Spleen (tissue), 11 donors: ENCODE measurements at regions not wholly inside any gene's neighbourhood (a gene's known extent, or its start where the extent isn't known, plus 50 kb on each side); places are given as distances from the start of the nearest gene placed in this dataset.

ENCODE experiments used
- DNase-seq: peaks from one replicate; pipeline ENCODE4 v3.0.0-alpha.2; 2020
- H3K27ac ChIP-seq, 8 donors: fragments of 200-600 bp; sonication (generic) in 7 of 8; 1 replicate in 4 of 8; 2 replicates in 4 of 8; pipeline versions ENCODE4 v1.5.0 to v1.8.0; 2016 to 2021; ENCODE audit warnings: inconsistent platforms in 4 of 8, mild to moderate bottlenecking in 4 of 8, moderate library complexity in 1 of 8
- H3K27me3 ChIP-seq, 7 donors: fragments of 200-600 bp; sonication (generic) in 6 of 7; replicated peaks in 1 of 7; 1 replicate in 4 of 7; 2 replicates in 3 of 7; pipeline versions ENCODE4 v1.5.0 to v1.8.0; 2016 to 2021; ENCODE audit warnings: inconsistent platforms in 3 of 7, mild to moderate bottlenecking in 1 of 7
- H3K36me3 ChIP-seq, 6 donors: fragments of 200-600 bp; sonication (generic) in 5 of 6; 1 replicate in 4 of 6; 2 replicates in 2 of 6; pipeline versions ENCODE4 v1.5.0 to v1.8.0; 2016 to 2021; ENCODE audit warnings: inconsistent platforms in 2 of 6
- H3K4me1 ChIP-seq, 6 donors: fragments of 200-600 bp; sonication (generic) in 5 of 6; 1 replicate in 3 of 6; 2 replicates in 3 of 6; pipeline versions ENCODE4 v1.5.0 to v1.8.0; 2016 to 2021; ENCODE audit warnings: inconsistent platforms in 3 of 6
- H3K4me3 ChIP-seq, 8 donors: fragments of 200-600 bp; sonication (generic) in 7 of 8; 1 replicate in 4 of 8; 2 replicates in 4 of 8; pipeline versions ENCODE4 v1.5.0 to v1.8.0; 2016 to 2021; ENCODE audit warnings: inconsistent platforms in 4 of 8, mild to moderate bottlenecking in 4 of 8, moderate library complexity in 2 of 8
- H3K9me3 ChIP-seq, 8 donors: fragments of 200-600 bp; sonication (generic) in 7 of 8; 1 replicate in 4 of 8; 2 replicates in 4 of 8; pipeline versions ENCODE4 v1.5.0 to v1.8.0; 2016 to 2021; ENCODE audit warnings: inconsistent platforms in 4 of 8
- POLR2A ChIP-seq, 3 donors: fragments of 450-650 bp; IDR thresholded peaks; one replicate each; pipeline ENCODE4 v1.5.1; 2017; ENCODE audit warnings: antibody characterized with exemption in 3 of 3, mild to moderate bottlenecking in 1 of 3
- POLR2AphosphoS5 ChIP-seq, 3 donors: sonication (generic); formaldehyde crosslinking; IDR thresholded peaks; one replicate each; pipeline ENCODE4 v1.5.1; 2017; ENCODE audit warnings: antibody characterized with exemption in 3 of 3
- WGBS, 5 donors: extraction: QIAGEN DNeasy Blood & Tissue Kit in 3 of 5; methylation state at CpG; one replicate each; pipeline versions ENCODE4 v1.1.5 to v1.1.7; 2013 to 2018; 5-methylcytosine and 5-hydroxymethylcytosine counted together
- intact Hi-C: fragments of 100-400 bp; cut with DNase I; formaldehyde crosslinking; loops from one replicate; pipeline ENCODE4 v1.15.0; 2023; ENCODE audit warnings: low total_unique reads
- TF ChIP-seq, protein P1 (sequence below), 11 experiments: fragments of 200-600 bp in 7 of 11; fragments of 450-650 bp in 4 of 11; sonication (generic) in 4 of 11; IDR thresholded peaks in 8 of 11; conservative IDR thresholded peaks in 3 of 11; 1 replicate in 7 of 11; 2 replicates in 4 of 11; pipeline versions ENCODE4 v1.4.0 to v1.8.0; 2016 to 2021; ENCODE audit warnings: antibody characterized with exemption in 11 of 11, inconsistent platforms in 4 of 11, mild to moderate bottlenecking in 1 of 11
- donor health status: healthy with polysubstance abuse.
- donor health status: DM: no; HTN: no; CAD: no; lungs with moderate emphysema.
- donor health status: DM: no; HTN: no; CAD: no.
- donor health status: Bipolar disorder and iron deficiency.
- donor health status: healthy.
- donor health status: DM: no; HTN: no; CAD: no.
- donor health status: DM: yes; HTN: yes; CAD: no.

GRCh38 chr3:174377096-174377495 is 482.0 kb upstream of the NAALADL2 start:
- TF ChIP-seq POLR2A (IDR thresholded peaks at IDR 0.05), result no peak
- TF ChIP-seq, protein P1, sequence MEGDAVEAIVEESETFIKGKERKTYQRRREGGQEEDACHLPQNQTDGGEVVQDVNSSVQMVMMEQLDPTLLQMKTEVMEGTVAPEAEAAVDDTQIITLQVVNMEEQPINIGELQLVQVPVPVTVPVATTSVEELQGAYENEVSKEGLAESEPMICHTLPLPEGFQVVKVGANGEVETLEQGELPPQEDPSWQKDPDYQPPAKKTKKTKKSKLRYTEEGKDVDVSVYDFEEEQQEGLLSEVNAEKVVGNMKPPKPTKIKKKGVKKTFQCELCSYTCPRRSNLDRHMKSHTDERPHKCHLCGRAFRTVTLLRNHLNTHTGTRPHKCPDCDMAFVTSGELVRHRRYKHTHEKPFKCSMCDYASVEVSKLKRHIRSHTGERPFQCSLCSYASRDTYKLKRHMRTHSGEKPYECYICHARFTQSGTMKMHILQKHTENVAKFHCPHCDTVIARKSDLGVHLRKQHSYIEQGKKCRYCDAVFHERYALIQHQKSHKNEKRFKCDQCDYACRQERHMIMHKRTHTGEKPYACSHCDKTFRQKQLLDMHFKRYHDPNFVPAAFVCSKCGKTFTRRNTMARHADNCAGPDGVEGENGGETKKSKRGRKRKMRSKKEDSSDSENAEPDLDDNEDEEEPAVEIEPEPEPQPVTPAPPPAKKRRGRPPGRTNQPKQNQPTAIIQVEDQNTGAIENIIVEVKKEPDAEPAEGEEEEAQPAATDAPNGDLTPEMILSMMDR (IDR thresholded peaks at IDR 0.05 in 8 of 11, conservative IDR thresholded peaks at IDR 0.05 in 3 of 11), result no peak
- no peak for TF ChIP-seq POLR2AphosphoS5 (IDR thresholded peaks at IDR 0.05)
- Histone ChIP-seq H3K36me3 (no peaks in the 10 kb centered on the region), H3K4me1 (no peaks in the 10 kb centered on the region), H3K27me3 (no peaks in the 10 kb centered on the region), H3K9me3 (peaks cover 0 to 7% (median 0%) of the 10 kb centered on the region in 8 donors), H3K4me3 (no peak overlapping the region), H3K27ac (no peak overlapping the region)
- DNase-seq, result no peak
- intact Hi-C loops, result no loop called here
- WGBS, 5 donors, result 93 to 98% (median 97%) methylated on average over 14 to 32 of the region's 32 CpGs

DNA sequence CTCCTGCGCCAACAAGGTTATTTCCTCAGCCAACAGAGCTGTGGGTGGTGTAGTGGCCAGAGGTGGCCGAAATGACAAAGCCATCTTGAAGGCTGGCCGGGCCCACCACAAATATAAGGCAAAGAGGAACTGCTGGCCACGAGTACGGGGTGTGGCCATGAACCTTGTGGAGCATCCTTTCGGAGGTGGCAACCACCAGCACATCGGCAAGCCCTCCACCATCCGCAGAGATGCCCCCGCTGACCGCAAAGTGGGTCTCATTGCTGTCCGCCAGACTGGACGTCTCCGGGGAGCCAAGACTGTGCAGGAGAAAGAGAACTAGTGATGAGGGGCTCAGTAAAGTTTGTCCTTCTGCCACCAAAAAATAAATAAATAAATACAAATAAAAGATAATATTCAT is 481.4 kb upstream of the NAALADL2 start:
- Histone ChIP-seq H3K9me3 (peaks cover 0 to 7% (median 0%) of the 10 kb centered on the region in 8 donors), H3K4me3 (no peak overlapping the region), H3K27ac (no peak overlapping the region), H3K27me3 (no peaks in the 10 kb centered on the region), H3K36me3 (no peaks in the 10 kb centered on the region), H3K4me1 (no peaks in the 10 kb centered on the region)
- no peak for DNase-seq
- intact Hi-C loops, result no loop called here
- TF ChIP-seq POLR2A (IDR thresholded peaks at IDR 0.05), result no peak
- no peak for TF ChIP-seq POLR2AphosphoS5 (IDR thresholded peaks at IDR 0.05)
- TF ChIP-seq, protein P1 (IDR thresholded peaks at IDR 0.05 in 8 of 11, conservative IDR thresholded peaks at IDR 0.05 in 3 of 11), result no peak
- 87 to 96% (median 93%) methylated on average over 11 to 13 of the region's 13 CpGs for WGBS, 5 donors

DNA sequence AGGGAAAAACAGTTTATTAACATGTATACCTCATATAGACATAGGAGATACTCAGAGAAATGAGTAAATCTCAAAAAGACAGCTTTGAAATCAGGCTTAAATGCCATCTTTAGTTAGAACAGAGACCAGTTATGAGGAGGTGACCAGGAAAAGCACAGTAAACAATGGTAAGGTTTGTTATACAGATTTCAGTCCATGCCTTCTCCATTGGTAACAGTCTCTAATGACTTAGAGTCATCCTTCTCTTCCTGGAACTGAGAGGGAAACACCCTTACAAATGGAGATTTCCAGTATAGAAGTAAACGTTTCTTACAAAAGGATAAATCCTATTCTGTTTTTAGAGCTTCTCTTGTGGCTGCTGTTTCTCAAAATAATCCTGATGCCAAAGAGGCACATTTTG is 476.3 kb upstream of the NAALADL2 start:
- no peaks in the 10 kb centered on the region for H3K27me3 ChIP-seq
- 55 to 86% (median 69%) methylated on average over 1 of the region's 1 CpG for WGBS, 5 donors
- H3K36me3 ChIP-seq, result no peaks in the 10 kb centered on the region
- intact Hi-C loops, result no loop called here
- H3K4me3 ChIP-seq, result no peak overlapping the region
- H3K27ac ChIP-seq, result no peak overlapping the region
- no peak for TF ChIP-seq POLR2A (IDR thresholded peaks at IDR 0.05)
- no peak for TF ChIP-seq POLR2AphosphoS5 (IDR thresholded peaks at IDR 0.05)
- TF ChIP-seq, protein P1 (IDR thresholded peaks at IDR 0.05 in 8 of 11, conservative IDR thresholded peaks at IDR 0.05 in 3 of 11), result no peak
- no peaks in the 10 kb centered on the region for H3K4me1 ChIP-seq
- DNase-seq, result no peak
- H3K9me3 ChIP-seq, result peaks cover 0 to 11% (median 0%) of the 10 kb centered on the region in 8 donors

- TF ChIP-seq POLR2AphosphoS5 (IDR thresholded peaks at IDR 0.05), result no peak
- TF ChIP-seq POLR2A (IDR thresholded peaks at IDR 0.05), result no peak
- TF ChIP-seq, protein P1 (IDR thresholded peaks at IDR 0.05 in 8 of 11, conservative IDR thresholded peaks at IDR 0.05 in 3 of 11), result no peak
- intact Hi-C loops, result no loop called here
- Histone ChIP-seq H3K27ac (no peak overlapping the region), H3K4me3 (no peak overlapping the region), H3K9me3 (peaks cover 0 to 25% (median 8%) of the 10 kb centered on the region in 8 donors), H3K36me3 (no peaks in the 10 kb centered on the region), H3K27me3 (no peaks in the 10 kb centered on the region), H3K4me1 (no peaks in the 10 kb centered on the region)
- DNase-seq, result no peak
- 90 to 95% (median 94%) methylated on average over 1 of the region's 1 CpG for WGBS, 5 donors
Measured at GRCh38 chr3:174387736-174388135, 471.4 kb upstream of the NAALADL2 start.
